ENCODE measurements at regions not wholly inside any gene's neighbourhood (a gene's known extent, or its start where the extent isn't known, plus 50 kb on each side); places are given as distances from the start of the nearest gene placed in this dataset.

DNA sequence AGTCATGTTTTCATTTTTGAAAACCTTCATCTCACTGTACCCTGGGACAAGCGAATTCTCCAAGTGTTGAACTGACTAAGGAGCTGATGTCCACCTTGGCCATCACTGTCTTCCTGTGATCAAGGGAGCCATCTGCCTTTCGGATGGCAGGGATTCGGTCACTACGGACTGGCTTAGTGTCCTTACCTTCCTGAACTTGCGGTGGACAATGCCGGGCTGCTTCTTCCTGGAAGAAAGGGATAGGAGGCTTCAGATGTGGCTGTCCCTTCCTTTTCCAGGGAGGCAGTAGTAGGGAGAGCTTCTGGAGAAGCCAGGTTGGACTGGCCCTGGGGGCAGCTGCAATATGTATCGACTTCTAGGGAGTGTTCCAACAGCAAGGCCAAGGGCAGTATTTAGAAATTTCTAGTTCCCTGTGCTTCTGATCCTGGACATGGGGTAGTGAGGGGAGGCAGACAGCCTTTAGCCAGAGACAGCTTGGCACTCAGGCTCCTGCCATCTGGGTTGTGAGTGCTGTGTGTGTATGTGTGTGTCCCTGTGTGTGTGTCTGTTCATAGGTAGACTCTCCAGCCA is 114.6 kb downstream of the IER5 start:
- no peak for DNase-seq (ENCODE audit: low read depth, low spot score)
- no peak for TF ChIP-seq CTCF (IDR thresholded peaks at IDR 0.05; ENCODE audit: low read depth, low read length)
- in situ Hi-C loops (cut with HindIII; ENCODE audit: low sequenced_read_pairs), result loop anchor here (25.0 kb wide), 1 partner anchor 209 kb away; no protein-coding TSS in a partner anchor
- H3K4me3 ChIP-seq (ENCODE audit: low read depth, low read length), result no peak overlapping the region

DNA sequence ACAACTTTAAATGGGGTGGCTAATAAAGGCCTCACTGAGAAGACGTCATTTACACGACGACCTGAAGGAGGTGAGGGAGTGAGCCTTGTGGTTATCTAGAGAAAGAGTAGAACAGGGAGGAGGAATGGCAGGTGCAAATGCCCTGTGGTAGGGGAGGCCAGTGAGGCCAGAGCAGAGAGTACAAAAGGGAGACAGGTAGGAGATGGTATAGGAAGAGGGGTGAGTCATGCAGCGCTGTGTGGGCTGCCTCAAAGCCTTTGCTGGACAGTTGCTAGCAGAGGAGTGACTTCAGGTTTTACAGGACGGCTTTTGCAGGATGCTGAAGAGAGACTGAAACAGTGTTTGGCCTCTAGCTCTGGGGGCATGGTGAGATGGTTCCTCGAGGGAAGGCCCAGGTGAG is 116.0 kb downstream of the IER5 start:
- in situ Hi-C loops (cut with HindIII; ENCODE audit: low sequenced_read_pairs), result loop anchor here (25.0 kb wide), 1 partner anchor 208 kb away; no protein-coding TSS in a partner anchor
- TF ChIP-seq CTCF (IDR thresholded peaks at IDR 0.05; ENCODE audit: low read depth, low read length), result no peak
- DNase-seq (ENCODE audit: low read depth, low spot score), result no peak
- no peak overlapping the region for H3K4me3 ChIP-seq (ENCODE audit: low read depth, low read length)

- in situ Hi-C loops (cut with HindIII; ENCODE audit: low sequenced_read_pairs), result loop anchor here (25.0 kb wide), 1 partner anchor 206 kb away; no protein-coding TSS in a partner anchor
- DNase-seq (ENCODE audit: low read depth, low spot score), result no peak
- no peak overlapping the region for H3K4me3 ChIP-seq (ENCODE audit: low read depth, low read length)
- no peak for TF ChIP-seq CTCF (IDR thresholded peaks at IDR 0.05; ENCODE audit: low read depth, low read length)
Observed at GRCh38 chr1:181205901-181206300, 117.4 kb downstream of the IER5 start.

- in situ Hi-C loops (cut with HindIII; ENCODE audit: low sequenced_read_pairs), result loop anchor here (25.0 kb wide), 1 partner anchor 206 kb away; no protein-coding TSS in a partner anchor
- DNase-seq (ENCODE audit: low read depth, low spot score), result no peak
- no peak for TF ChIP-seq CTCF (IDR thresholded peaks at IDR 0.05; ENCODE audit: low read depth, low read length)
- H3K4me3 ChIP-seq (ENCODE audit: low read depth, low read length), result no peak overlapping the region
Observed at GRCh38 chr1:181206513-181206912, 118.0 kb downstream of the IER5 start.

DNA sequence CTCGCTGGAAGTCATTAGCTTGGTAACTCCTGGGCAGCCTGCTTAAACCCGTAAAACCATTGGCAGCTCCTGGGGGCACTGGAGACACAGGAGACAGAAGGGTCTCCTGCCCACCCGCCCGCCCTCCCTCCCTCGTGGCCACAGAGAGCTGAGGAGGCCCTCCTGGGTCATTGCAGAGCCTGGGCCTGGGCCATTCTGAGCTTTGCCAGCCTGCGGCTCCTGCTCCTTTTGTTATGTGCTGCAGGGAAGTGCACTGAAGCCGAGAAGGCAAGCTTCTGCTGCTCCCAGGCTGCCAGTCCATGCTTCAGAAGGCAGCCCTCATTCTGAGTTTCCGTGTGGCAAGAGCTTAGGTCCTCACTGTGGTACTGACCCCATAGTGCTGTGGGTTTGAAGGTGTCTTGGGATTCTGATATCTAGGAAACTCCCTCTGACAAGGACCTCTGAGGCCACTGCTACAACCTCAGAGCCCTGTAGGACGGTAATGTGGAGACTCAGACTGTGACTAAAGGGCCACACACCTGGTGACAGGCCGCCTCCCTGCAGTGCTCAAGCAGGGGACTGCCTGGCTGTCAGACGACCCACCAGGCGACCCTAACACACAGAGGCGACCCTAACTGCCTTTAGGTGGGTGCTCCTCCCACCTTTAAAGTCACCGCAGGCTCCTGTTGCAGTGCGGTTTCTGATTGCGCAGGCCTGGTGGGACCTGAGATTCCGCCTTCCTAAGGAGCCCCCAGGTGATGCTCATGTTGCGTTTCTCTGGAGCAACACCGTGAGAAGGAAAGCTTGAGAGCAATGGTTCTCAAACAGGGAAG is 118.7 kb downstream of the IER5 start:
- TF ChIP-seq CTCF (IDR thresholded peaks at IDR 0.05; ENCODE audit: low read depth, low read length), result no peak
- DNase-seq (ENCODE audit: low read depth, low spot score), result no peak
- in situ Hi-C loops (cut with HindIII; ENCODE audit: low sequenced_read_pairs), result loop anchor here (25.0 kb wide), 1 partner anchor 205 kb away; no protein-coding TSS in a partner anchor
- H3K4me3 ChIP-seq (ENCODE audit: low read depth, low read length), result no peak overlapping the region

DNA sequence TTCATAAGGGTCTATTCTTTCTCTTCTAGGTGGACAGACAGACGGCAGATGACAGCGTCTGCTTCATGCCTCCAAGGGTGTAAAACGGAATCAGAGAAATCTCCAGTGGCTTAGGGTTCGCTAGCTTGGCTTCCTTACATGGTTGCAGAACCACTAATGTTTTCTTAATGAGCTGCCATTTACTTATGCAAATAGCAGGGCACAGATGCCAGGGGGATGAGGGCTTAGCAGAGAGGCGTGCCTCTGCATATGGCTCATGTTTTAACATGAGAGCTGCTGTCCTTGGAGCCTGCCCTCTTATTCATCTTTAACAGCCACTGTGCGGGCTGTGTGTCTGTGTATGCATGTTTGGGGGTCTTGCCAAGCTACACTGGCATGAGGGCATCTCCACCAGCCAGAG is 119.6 kb downstream of the IER5 start:
- no peak overlapping the region for H3K4me3 ChIP-seq (ENCODE audit: low read depth, low read length)
- in situ Hi-C loops (cut with HindIII; ENCODE audit: low sequenced_read_pairs), result loop anchor here (25.0 kb wide), 1 partner anchor 204 kb away; no protein-coding TSS in a partner anchor
- DNase-seq (ENCODE audit: low read depth, low spot score), result no peak
- TF ChIP-seq CTCF (IDR thresholded peaks at IDR 0.05; ENCODE audit: low read depth, low read length), result no peak
